HL-60 (cell line): ENCODE measurements at regions not wholly inside any gene's neighbourhood (a gene's known extent, or its start where the extent isn't known, plus 50 kb on each side); places are given as distances from the start of the nearest gene placed in this dataset.

ENCODE experiments used
- DNase-seq, 2 experiments: peaks; one replicate each; pipeline ENCODE4 v3.0.0-alpha.2; 2010 to 2020; ENCODE audit warnings: low read depth in 1 of 2, low spot score in 1 of 2
- H3K27ac ChIP-seq: fragments of 250-450 bp; sonication (Bioruptor Pico); replicated peaks from 2 replicates; pipeline ENCODE4 v1.5.1; 2020; ENCODE audit warnings: mild to moderate bottlenecking, moderate library complexity
- H3K27me3 ChIP-seq: fragments of 250-450 bp; sonication (Bioruptor Pico); 2 replicates; pipeline ENCODE4 v1.5.1; 2021; ENCODE audit warnings: mild to moderate bottlenecking, moderate library complexity; ENCODE audit not compliant: insufficient read depth, poor library complexity, severe bottlenecking
- H3K4me3 ChIP-seq: replicated peaks from 2 replicates; pipeline ENCODE4 v1.5.1; 2011; ENCODE audit warnings: mild to moderate bottlenecking, control low read depth, low read length; ENCODE audit not compliant: insufficient read depth
- GABPA ChIP-seq: IDR thresholded peaks from 2 replicates; pipeline ENCODE4 v1.6.1; 2012; ENCODE audit warnings: low read depth
- POLR2AphosphoS5 ChIP-seq: IDR thresholded peaks from 2 replicates; pipeline ENCODE4 v1.6.1; 2012; ENCODE audit warnings: low read depth
- SPI1 ChIP-seq: IDR thresholded peaks from 2 replicates; pipeline ENCODE4 v1.6.1; 2012; ENCODE audit warnings: low read depth, mild to moderate bottlenecking, borderline replicate concordance
- TF ChIP-seq, protein P1 (sequence below): IDR thresholded peaks from one replicate; pipeline ENCODE4 v1.5.1; 2011; ENCODE audit warnings: low read length, control low read depth, inconsistent platforms; ENCODE audit not compliant: insufficient read depth
- TF ChIP-seq, protein P2 (sequence below): IDR thresholded peaks from 2 replicates; pipeline ENCODE4 v1.6.1; 2012; ENCODE audit warnings: low read depth; ENCODE audit not compliant: insufficient replicate concordance

DNA sequence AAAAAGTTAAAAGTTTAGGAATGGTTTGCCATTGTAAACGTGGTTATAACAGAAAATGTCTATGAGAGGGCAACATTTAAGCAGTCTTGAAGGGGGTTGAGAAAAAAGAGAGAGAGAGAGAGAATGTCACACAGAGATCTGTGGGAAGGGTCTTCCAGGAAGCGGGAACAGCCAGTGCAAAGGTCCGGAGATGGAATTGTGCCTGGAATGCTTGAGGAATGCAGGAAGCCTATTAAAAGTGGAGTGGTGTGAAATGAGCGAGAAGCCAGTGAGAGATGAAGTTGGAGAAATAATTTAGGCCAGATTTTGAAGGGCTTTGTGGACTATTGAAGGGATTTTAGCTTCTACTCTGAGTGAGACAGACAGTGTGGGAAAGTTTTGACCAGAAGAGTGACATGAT is 406.8 kb upstream of the TBX3 start:
- TF ChIP-seq SPI1 = no peak
- TF ChIP-seq, protein P1, sequence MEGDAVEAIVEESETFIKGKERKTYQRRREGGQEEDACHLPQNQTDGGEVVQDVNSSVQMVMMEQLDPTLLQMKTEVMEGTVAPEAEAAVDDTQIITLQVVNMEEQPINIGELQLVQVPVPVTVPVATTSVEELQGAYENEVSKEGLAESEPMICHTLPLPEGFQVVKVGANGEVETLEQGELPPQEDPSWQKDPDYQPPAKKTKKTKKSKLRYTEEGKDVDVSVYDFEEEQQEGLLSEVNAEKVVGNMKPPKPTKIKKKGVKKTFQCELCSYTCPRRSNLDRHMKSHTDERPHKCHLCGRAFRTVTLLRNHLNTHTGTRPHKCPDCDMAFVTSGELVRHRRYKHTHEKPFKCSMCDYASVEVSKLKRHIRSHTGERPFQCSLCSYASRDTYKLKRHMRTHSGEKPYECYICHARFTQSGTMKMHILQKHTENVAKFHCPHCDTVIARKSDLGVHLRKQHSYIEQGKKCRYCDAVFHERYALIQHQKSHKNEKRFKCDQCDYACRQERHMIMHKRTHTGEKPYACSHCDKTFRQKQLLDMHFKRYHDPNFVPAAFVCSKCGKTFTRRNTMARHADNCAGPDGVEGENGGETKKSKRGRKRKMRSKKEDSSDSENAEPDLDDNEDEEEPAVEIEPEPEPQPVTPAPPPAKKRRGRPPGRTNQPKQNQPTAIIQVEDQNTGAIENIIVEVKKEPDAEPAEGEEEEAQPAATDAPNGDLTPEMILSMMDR = no peak
- no peak for TF ChIP-seq POLR2AphosphoS5
- TF ChIP-seq GABPA = no peak
- TF ChIP-seq, protein P2, sequence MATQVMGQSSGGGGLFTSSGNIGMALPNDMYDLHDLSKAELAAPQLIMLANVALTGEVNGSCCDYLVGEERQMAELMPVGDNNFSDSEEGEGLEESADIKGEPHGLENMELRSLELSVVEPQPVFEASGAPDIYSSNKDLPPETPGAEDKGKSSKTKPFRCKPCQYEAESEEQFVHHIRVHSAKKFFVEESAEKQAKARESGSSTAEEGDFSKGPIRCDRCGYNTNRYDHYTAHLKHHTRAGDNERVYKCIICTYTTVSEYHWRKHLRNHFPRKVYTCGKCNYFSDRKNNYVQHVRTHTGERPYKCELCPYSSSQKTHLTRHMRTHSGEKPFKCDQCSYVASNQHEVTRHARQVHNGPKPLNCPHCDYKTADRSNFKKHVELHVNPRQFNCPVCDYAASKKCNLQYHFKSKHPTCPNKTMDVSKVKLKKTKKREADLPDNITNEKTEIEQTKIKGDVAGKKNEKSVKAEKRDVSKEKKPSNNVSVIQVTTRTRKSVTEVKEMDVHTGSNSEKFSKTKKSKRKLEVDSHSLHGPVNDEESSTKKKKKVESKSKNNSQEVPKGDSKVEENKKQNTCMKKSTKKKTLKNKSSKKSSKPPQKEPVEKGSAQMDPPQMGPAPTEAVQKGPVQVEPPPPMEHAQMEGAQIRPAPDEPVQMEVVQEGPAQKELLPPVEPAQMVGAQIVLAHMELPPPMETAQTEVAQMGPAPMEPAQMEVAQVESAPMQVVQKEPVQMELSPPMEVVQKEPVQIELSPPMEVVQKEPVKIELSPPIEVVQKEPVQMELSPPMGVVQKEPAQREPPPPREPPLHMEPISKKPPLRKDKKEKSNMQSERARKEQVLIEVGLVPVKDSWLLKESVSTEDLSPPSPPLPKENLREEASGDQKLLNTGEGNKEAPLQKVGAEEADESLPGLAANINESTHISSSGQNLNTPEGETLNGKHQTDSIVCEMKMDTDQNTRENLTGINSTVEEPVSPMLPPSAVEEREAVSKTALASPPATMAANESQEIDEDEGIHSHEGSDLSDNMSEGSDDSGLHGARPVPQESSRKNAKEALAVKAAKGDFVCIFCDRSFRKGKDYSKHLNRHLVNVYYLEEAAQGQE = no peak
- Histone ChIP-seq H3K27ac (no peak overlapping the region), H3K4me3 (no peak overlapping the region), H3K27me3 (no peaks in the 10 kb centered on the region)
- no peak for DNase-seq

DNA sequence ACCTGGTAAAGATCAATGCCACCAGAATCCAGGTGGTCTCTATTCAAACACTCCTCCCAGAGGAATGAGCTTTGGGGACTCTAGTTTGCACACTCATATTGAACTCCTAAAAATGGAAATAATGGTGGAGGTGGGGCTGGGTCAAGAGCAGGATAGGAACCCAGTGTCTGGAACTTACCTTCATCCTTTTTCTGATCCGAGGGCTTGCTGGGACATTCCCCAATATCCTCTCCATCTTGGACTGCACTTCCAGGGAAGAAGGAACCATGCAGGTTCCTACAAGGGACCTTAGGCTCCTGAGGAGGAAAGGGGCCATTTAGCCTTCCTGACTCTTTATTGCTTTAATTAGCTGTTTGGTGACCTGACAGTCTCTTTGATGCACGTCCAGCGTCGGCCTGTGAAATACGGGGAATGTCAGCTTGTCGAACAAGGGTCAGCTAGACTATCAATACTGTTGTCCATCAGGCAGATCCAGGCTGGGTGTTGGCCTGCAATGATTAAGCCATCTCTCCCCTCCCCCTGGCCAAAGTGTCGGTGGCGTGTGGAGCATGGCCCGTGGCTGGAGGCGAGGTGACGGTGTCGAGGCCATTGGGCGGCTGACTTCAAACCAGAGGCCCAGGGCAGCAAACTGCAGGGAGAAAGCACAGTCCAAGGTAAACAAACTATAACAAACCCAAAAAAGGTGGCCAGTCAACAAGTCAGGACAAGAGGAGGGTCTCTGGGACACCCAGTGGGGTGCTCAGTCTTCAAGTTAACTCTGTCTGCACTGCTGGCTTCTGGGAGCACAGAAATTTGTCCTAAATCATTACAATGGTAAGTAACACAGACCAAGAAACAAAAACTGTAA is 405.2 kb upstream of the TBX3 start:
- TF ChIP-seq, protein P2 = no peak
- TF ChIP-seq SPI1 = no peak
- TF ChIP-seq GABPA = no peak
- no peak for TF ChIP-seq POLR2AphosphoS5
- TF ChIP-seq, protein P1 = no peak
- DNase-seq = no peak
- H3K27me3 ChIP-seq = no peaks in the 10 kb centered on the region
- no peak overlapping the region for H3K4me3 ChIP-seq
- H3K27ac ChIP-seq = no peak overlapping the region

DNA sequence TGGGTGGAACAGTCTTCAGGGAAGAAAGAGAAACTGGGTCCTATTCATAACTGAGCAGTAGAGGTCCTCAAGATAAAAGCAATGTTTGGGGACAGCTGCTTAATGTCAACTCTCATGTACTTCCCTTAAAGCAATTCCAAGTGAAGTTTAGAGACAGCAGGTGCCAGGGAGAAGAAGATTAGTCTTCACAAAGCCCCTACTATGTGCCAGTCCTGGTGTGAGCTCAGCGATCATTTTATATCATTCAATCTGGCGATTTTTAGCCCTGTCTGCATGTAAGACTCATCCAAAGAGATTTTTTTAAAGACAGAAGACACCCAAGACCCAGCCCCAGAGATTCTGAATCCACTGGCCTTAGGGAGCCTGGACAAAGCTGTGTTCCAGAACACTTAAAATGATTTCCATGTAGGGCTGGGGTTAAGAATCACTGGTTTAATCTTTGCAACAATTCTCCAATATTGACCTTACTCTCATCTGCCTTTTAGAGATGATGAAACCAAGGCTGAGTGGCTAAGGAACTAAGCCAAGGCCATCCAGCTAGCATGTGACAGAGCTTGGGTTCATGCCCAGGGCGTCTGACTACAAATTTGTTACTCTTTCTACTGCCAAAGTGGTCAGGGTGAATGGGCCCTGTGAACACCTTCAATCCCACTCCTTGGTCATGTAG is 404.5 kb upstream of the TBX3 start:
- TF ChIP-seq POLR2AphosphoS5 (no peak), GABPA (no peak), SPI1 (no peak)
- TF ChIP-seq, protein P1 = no peak
- TF ChIP-seq, protein P2 = no peak
- H3K27ac ChIP-seq = no peak overlapping the region

More for the DNA sequence above, 404.5 kb upstream of the TBX3 start:
- Histone ChIP-seq H3K4me3 (no peak overlapping the region), H3K27me3 (no peaks in the 10 kb centered on the region)
- no peak for DNase-seq
